Calu3 (cell line): ENCODE measurements at regions not wholly inside any gene's neighbourhood (a gene's known extent, or its start where the extent isn't known, plus 50 kb on each side); places are given as distances from the start of the nearest gene placed in this dataset.
"Not testable (repeated sequence)": the region's sequence is repeated elsewhere in the genome, so short reads cannot be mapped to it uniquely, and the experiment has no call there.

Experiments
- BruUV-seq: library from RNA; stranded (reverse); fragments of 400-500 nt; replicated peaks from 2 replicates; lab custom pipeline; 2021; lab: Mats Ljungman, UMichigan
- CTCF ChIA-PET: fragments of 300-600 bp; sonication (Branson Sonifier 250); formaldehyde crosslinking; loops from one replicate; lab custom pipeline; 2022; ENCODE audit warnings: antibody characterized with exemption; lab: Charles Lee
- DNase-seq: peaks from one replicate; pipeline ENCODE4 v3.0.0; 2022
- H3K27ac Mint-ChIP-seq: one replicate; pipeline ENCODE4 v1.8.0; 2022; ENCODE audit warnings: mixed read lengths; ENCODE audit not compliant: unreplicated experiment
- H3K27me3 Mint-ChIP-seq: one replicate; pipeline ENCODE4 v1.8.0; 2022; ENCODE audit warnings: mixed read lengths; ENCODE audit not compliant: unreplicated experiment
- H3K36me3 Mint-ChIP-seq: one replicate; pipeline ENCODE4 v1.8.0; 2022; ENCODE audit warnings: mild to moderate bottlenecking, moderate library complexity, mixed read lengths; ENCODE audit not compliant: insufficient read depth, unreplicated experiment
- H3K4me1 Mint-ChIP-seq: one replicate; pipeline ENCODE4 v1.8.0; 2022; ENCODE audit warnings: mild to moderate bottlenecking, low read depth, mixed read lengths; ENCODE audit not compliant: unreplicated experiment
- H3K4me3 Mint-ChIP-seq: one replicate; pipeline ENCODE4 v1.8.0; 2022; ENCODE audit warnings: mild to moderate bottlenecking, low read depth, moderate library complexity, mixed read lengths; ENCODE audit not compliant: unreplicated experiment
- H3K9me3 Mint-ChIP-seq: one replicate; pipeline ENCODE4 v1.8.0; 2022; ENCODE audit warnings: low read depth, mixed read lengths; ENCODE audit not compliant: unreplicated experiment
- CTCF ChIP-seq: fragments of 200-600 bp; IDR thresholded peaks from one replicate; pipeline ENCODE4 v1.8.0; 2022; ENCODE audit warnings: antibody characterized with exemption; ENCODE audit not compliant: unreplicated experiment
- intact Hi-C: fragments of 100-400 bp; cut with micrococcal nuclease; formaldehyde crosslinking; loops from one replicate; pipeline ENCODE4 v1.10.0; 2022; ENCODE audit not compliant: unreplicated experiment

- BruUV-seq = no TSS peak
- CTCF ChIA-PET = no interaction called here
Observed at GRCh38 chr17:45672301-45672700, 111.8 kb upstream of the CRHR1 start.

GRCh38 chr17:45672792-45673191 lies 111.3 kb upstream of the CRHR1 start:
- Mint-ChIP-seq H3K27ac (no peak overlapping the region), H3K4me3 (no peak overlapping the region), H3K36me3 (no peaks in the 10 kb centered on the region), H3K27me3 (peaks cover 88% of the 10 kb centered on the region), H3K4me1 (no peaks in the 10 kb centered on the region), H3K9me3 (no peaks in the 10 kb centered on the region)
- no TSS peak for BruUV-seq
- TF ChIP-seq CTCF = no peak
- intact Hi-C loops = no loop called here
- DNase-seq = no peak
- CTCF ChIA-PET = no interaction called here

More at GRCh38 chr17:45672301-45672700, 111.8 kb upstream of the CRHR1 start:
- H3K27ac Mint-ChIP-seq = no peak overlapping the region
- H3K4me1 Mint-ChIP-seq = no peaks in the 10 kb centered on the region
- intact Hi-C loops = no loop called here
- no peak for DNase-seq
- H3K27me3 Mint-ChIP-seq = peaks cover 89% of the 10 kb centered on the region
- no peaks in the 10 kb centered on the region for H3K9me3 Mint-ChIP-seq
- H3K4me3 Mint-ChIP-seq = no peak overlapping the region
- TF ChIP-seq CTCF = no peak
- no peaks in the 10 kb centered on the region for H3K36me3 Mint-ChIP-seq

- intact Hi-C loops, DNase-seq, BruUV-seq, H3K9me3 Mint-ChIP-seq, CTCF ChIA-PET, H3K27ac Mint-ChIP-seq, H3K36me3 Mint-ChIP-seq, H3K4me3 Mint-ChIP-seq, H3K4me1 Mint-ChIP-seq: not testable (repeated sequence)
- peaks cover 88% of the 10 kb centered on the region for H3K27me3 Mint-ChIP-seq
Observed at GRCh38 chr17:45673759-45674158, 110.4 kb upstream of the CRHR1 start.

GRCh38 chr17:45675012-45675411 lies 109.1 kb upstream of the CRHR1 start:
- peaks cover 4% of the 10 kb centered on the region for H3K9me3 Mint-ChIP-seq
- intact Hi-C loops = no loop called here
- H3K27ac Mint-ChIP-seq = no peak overlapping the region
- no peaks in the 10 kb centered on the region for H3K36me3 Mint-ChIP-seq
- H3K27me3 Mint-ChIP-seq = peaks cover 90% of the 10 kb centered on the region
- no peak overlapping the region for H3K4me3 Mint-ChIP-seq
- DNase-seq = no peak
- TF ChIP-seq CTCF = no peak
- CTCF ChIA-PET = interaction anchor here (0.6 kb wide), 1 partner anchor 48 kb away, joined by 11 read pairs; no protein-coding TSS in a partner anchor
- no peaks in the 10 kb centered on the region for H3K4me1 Mint-ChIP-seq
- BruUV-seq = no TSS peak

GRCh38 chr17:45675892-45676291 lies 108.2 kb upstream of the CRHR1 start:
- no peak for TF ChIP-seq CTCF
- Mint-ChIP-seq H3K4me1 (no peaks in the 10 kb centered on the region), H3K27me3 (peaks cover 90% of the 10 kb centered on the region), H3K9me3 (peaks cover 4% of the 10 kb centered on the region), H3K4me3 (no peak overlapping the region), H3K27ac (no peak overlapping the region), H3K36me3 (no peaks in the 10 kb centered on the region)
- intact Hi-C loops = no loop called here
- DNase-seq = no peak
- BruUV-seq = no TSS peak
- CTCF ChIA-PET = interaction anchor here (0.6 to 1.0 kb wide), 3 partner anchors 22 to 1798 kb away, joined by 3 read pairs; no protein-coding TSS in a partner anchor
